ENCODE measurements at regions not wholly inside any gene's neighbourhood (a gene's known extent, or its start where the extent isn't known, plus 50 kb on each side); places are given as distances from the start of the nearest gene placed in this dataset.

DNA sequence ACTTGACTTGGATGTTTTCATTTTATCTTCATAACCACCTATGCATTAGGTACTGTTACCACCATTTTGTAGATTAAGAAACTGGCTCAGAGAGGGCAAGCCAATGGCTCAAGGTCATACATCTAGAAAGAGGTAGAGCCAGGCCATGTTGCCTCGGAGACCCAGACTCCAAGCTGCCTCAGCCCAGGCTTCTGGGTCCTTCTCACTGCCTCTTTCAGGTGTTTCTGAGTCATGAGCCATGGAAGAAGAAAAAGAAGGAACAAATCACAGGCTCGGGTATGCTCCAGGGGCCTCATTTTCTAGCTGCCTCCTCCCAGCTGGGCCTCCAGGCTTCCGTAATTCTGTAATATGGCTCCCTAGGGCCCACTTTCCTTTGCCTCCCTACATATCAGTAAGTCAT lies 226.5 kb upstream of the TOPAZ1 start:
- H3K4me1 Mint-ChIP-seq (ENCODE audit: low read depth) = peaks cover 19% of the 10 kb centered on the region
- TF ChIP-seq, protein P1, sequence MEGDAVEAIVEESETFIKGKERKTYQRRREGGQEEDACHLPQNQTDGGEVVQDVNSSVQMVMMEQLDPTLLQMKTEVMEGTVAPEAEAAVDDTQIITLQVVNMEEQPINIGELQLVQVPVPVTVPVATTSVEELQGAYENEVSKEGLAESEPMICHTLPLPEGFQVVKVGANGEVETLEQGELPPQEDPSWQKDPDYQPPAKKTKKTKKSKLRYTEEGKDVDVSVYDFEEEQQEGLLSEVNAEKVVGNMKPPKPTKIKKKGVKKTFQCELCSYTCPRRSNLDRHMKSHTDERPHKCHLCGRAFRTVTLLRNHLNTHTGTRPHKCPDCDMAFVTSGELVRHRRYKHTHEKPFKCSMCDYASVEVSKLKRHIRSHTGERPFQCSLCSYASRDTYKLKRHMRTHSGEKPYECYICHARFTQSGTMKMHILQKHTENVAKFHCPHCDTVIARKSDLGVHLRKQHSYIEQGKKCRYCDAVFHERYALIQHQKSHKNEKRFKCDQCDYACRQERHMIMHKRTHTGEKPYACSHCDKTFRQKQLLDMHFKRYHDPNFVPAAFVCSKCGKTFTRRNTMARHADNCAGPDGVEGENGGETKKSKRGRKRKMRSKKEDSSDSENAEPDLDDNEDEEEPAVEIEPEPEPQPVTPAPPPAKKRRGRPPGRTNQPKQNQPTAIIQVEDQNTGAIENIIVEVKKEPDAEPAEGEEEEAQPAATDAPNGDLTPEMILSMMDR (IDR thresholded peaks at IDR 0.05) = no peak
- no peak overlapping the region for H3K27ac Mint-ChIP-seq
- no peaks in the 10 kb centered on the region for H3K9me3 Mint-ChIP-seq
- no peak overlapping the region for H3K4me3 Mint-ChIP-seq
- DNase-seq = no peak
- peaks cover 15% of the 10 kb centered on the region for H3K36me3 Mint-ChIP-seq (ENCODE audit: low read depth)
- peaks cover 1% of the 10 kb centered on the region; the same call in 1 of the 2 replicates for H3K27me3 Mint-ChIP-seq (ENCODE audit: insufficient read depth)

DNA sequence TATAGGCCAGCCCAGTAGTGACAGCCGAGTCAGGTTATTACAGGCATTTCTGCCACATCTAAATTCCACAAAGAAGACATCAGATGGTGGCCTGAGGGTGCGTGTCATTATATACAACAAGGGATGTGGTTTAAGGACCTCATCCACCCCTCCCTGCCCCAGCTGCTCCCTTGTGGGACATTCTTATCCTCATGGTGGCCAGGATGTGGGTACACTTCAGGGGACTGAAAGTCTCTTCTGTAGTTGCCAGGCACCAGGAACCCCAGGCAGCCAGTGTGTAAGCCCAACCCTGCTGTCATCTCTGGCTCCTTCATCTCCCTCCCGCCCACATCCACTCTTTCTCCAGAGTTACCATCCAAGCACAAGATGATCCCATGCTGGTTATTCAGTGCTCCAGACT lies 224.9 kb upstream of the TOPAZ1 start:
- H3K27ac Mint-ChIP-seq = no peak overlapping the region
- peaks cover 14% of the 10 kb centered on the region for H3K36me3 Mint-ChIP-seq (ENCODE audit: low read depth)
- H3K4me1 Mint-ChIP-seq (ENCODE audit: low read depth) = peaks cover 26% of the 10 kb centered on the region
- peaks cover 1% of the 10 kb centered on the region; the same call in 1 of the 2 replicates for H3K27me3 Mint-ChIP-seq (ENCODE audit: insufficient read depth)
- H3K9me3 Mint-ChIP-seq = no peaks in the 10 kb centered on the region
- TF ChIP-seq, protein P1 (IDR thresholded peaks at IDR 0.05) = no peak
- H3K4me3 Mint-ChIP-seq = no peak overlapping the region
- DNase-seq = no peak

DNA sequence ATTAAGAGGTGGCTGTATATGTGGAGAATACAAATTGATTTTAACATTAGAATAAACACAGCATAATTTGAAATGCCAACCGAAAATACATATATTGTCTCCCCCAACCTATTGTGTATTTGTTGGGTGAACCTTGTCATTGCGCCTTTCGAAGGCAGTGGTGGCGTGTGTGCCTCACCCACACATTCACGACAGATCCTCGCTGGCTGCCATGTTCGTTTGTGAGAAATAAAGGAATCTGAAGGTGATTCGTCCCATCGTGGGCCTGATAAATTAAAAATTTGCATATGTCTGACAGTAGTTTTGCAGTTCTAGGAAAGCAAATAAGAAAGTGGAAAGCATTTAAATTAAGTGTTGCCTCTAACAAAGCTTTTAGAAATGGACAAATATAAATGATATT lies 222.8 kb upstream of the TOPAZ1 start:
- no peaks in the 10 kb centered on the region for H3K27me3 Mint-ChIP-seq (ENCODE audit: insufficient read depth)
- TF ChIP-seq, protein P1 (IDR thresholded peaks at IDR 0.05) = no peak
- H3K4me3 Mint-ChIP-seq = no peak overlapping the region
- DNase-seq = no peak
- peaks cover 14% of the 10 kb centered on the region for H3K36me3 Mint-ChIP-seq (ENCODE audit: low read depth)
- H3K4me1 Mint-ChIP-seq (ENCODE audit: low read depth) = peaks cover 37% of the 10 kb centered on the region
- H3K9me3 Mint-ChIP-seq = no peaks in the 10 kb centered on the region
- no peak overlapping the region for H3K27ac Mint-ChIP-seq

DNA sequence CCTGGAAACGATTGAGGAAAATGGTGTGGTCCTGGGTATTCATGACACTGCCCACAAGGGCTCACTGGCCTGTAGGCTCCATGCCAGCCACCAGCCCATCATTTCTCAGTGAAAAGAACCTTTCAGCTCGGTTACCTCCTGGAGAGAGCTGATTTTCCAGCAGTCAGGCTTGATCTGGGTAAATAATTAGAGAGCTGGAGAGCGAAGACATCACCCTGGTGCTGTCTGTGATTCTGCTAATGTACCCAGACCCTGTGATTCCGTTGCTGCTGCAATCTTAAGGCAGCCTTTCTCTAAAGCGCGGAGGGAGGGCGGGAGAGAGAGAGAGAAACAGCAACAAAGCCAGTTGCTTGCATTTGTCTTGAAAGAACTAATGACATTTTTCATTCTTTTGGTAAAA lies 221.9 kb upstream of the TOPAZ1 start:
- peaks cover 37% of the 10 kb centered on the region for H3K4me1 Mint-ChIP-seq (ENCODE audit: low read depth)
- no peak overlapping the region for H3K4me3 Mint-ChIP-seq
- TF ChIP-seq, protein P1 (IDR thresholded peaks at IDR 0.05) = no peak
- H3K27ac Mint-ChIP-seq = no peak overlapping the region
- H3K36me3 Mint-ChIP-seq (ENCODE audit: low read depth) = peaks cover 14% of the 10 kb centered on the region
- no peaks in the 10 kb centered on the region for H3K9me3 Mint-ChIP-seq
- no peak for DNase-seq
- H3K27me3 Mint-ChIP-seq (ENCODE audit: insufficient read depth) = no peaks in the 10 kb centered on the region

DNA sequence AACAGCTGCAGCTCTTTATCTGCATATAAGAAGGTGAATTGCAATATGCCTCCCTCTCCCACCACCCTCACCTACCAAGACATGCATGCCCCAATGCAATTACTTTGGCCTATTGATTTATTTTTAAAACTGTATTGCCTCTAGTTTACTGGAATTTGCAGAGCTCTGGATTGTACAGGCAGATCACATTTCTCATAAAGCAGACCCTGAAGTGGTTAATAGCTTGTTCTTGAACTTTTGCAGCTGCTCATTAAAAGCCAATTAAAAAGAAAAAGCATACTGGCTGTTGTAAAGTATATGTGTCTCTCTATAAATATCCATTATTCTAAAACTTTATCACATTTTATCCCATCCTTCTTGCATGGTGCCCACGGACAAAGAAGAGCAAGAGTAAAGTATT lies 221.5 kb upstream of the TOPAZ1 start:
- Mint-ChIP-seq H3K4me1 (ENCODE audit: low read depth) (peaks cover 37% of the 10 kb centered on the region), H3K9me3 (no peaks in the 10 kb centered on the region), H3K27me3 (ENCODE audit: insufficient read depth) (no peaks in the 10 kb centered on the region), H3K36me3 (ENCODE audit: low read depth) (peaks cover 14% of the 10 kb centered on the region), H3K27ac (no peak overlapping the region), H3K4me3 (no peak overlapping the region)
- no peak for DNase-seq
- TF ChIP-seq, protein P1 (IDR thresholded peaks at IDR 0.05) = no peak
